Sigmoid colon (tissue), 3 donors: ENCODE measurements at regions not wholly inside any gene's neighbourhood (a gene's known extent, or its start where the extent isn't known, plus 50 kb on each side); places are given as distances from the start of the nearest gene placed in this dataset.

ENCODE experiments used
- POLR2A ChIP-seq, 2 donors: fragments of 450-650 bp; IDR thresholded peaks; one replicate each; pipeline ENCODE4 v1.6.1; 2016; ENCODE audit warnings: antibody characterized with exemption in 2 of 2, mild to moderate bottlenecking in 2 of 2, moderate library complexity in 2 of 2
- TF ChIP-seq, protein P1 (sequence below), 4 experiments: fragments of 450-650 bp in 3 of 4; fragments of 200-600 bp in 1 of 4; IDR thresholded peaks; one replicate each; pipeline ENCODE4 v1.5.1; 2016 to 2019; ENCODE audit warnings: antibody characterized with exemption in 4 of 4, mild to moderate bottlenecking in 3 of 4, moderate library complexity in 2 of 4

- TF ChIP-seq, protein P1, sequence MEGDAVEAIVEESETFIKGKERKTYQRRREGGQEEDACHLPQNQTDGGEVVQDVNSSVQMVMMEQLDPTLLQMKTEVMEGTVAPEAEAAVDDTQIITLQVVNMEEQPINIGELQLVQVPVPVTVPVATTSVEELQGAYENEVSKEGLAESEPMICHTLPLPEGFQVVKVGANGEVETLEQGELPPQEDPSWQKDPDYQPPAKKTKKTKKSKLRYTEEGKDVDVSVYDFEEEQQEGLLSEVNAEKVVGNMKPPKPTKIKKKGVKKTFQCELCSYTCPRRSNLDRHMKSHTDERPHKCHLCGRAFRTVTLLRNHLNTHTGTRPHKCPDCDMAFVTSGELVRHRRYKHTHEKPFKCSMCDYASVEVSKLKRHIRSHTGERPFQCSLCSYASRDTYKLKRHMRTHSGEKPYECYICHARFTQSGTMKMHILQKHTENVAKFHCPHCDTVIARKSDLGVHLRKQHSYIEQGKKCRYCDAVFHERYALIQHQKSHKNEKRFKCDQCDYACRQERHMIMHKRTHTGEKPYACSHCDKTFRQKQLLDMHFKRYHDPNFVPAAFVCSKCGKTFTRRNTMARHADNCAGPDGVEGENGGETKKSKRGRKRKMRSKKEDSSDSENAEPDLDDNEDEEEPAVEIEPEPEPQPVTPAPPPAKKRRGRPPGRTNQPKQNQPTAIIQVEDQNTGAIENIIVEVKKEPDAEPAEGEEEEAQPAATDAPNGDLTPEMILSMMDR (IDR thresholded peaks at IDR 0.05): no peak
- no peak for TF ChIP-seq POLR2A (IDR thresholded peaks at IDR 0.05)
These were observed 145.3 kb upstream of the CDH20 start for GRCh38 chr18:61187971-61188370.
